Mesenchymal stem cell (in vitro differentiated cells and primary cell): ENCODE measurements at regions not wholly inside any gene's neighbourhood (a gene's known extent, or its start where the extent isn't known, plus 50 kb on each side); places are given as distances from the start of the nearest gene placed in this dataset.

Experiments used
- DNase-seq: peaks from one replicate; pipeline ENCODE4 v3.0.0-alpha.2; 2013
- H2AFZ ChIP-seq: one replicate; pipeline ENCODE4 v1.6.1; 2013; ENCODE audit warnings: low read depth, mild to moderate bottlenecking, control low read depth, inconsistent platforms, low read length, moderate library complexity
- H2AK5ac ChIP-seq: 2 replicates; pipeline ENCODE4 v1.6.1; 2013; ENCODE audit warnings: low read length, moderate library complexity, mild to moderate bottlenecking, inconsistent platforms; ENCODE audit not compliant: severe bottlenecking
- H2BK120ac ChIP-seq: one replicate; pipeline ENCODE4 v1.6.1; 2013; ENCODE audit warnings: low read depth, mild to moderate bottlenecking, inconsistent platforms, low read length, moderate library complexity
- H2BK12ac ChIP-seq, 2 experiments: one replicate each; pipeline ENCODE4 v1.6.1; 2013; ENCODE audit warnings: inconsistent platforms in 2 of 2, low read length in 2 of 2, mild to moderate bottlenecking in 2 of 2, moderate library complexity in 2 of 2, control low read depth in 1 of 2
- H2BK15ac ChIP-seq: one replicate; pipeline ENCODE4 v1.6.1; 2013; ENCODE audit warnings: mild to moderate bottlenecking, low read depth, inconsistent platforms; ENCODE audit not compliant: poor library complexity, severe bottlenecking
- H2BK5ac ChIP-seq: 2 replicates; pipeline ENCODE4 v1.6.1; 2013; ENCODE audit warnings: low read depth, mild to moderate bottlenecking, low read length, control low read depth, inconsistent platforms; ENCODE audit not compliant: poor library complexity, severe bottlenecking
- H3K14ac ChIP-seq, 2 experiments: one replicate each; pipeline ENCODE4 v1.6.1; 2013; ENCODE audit warnings: inconsistent platforms in 2 of 2, low read length in 2 of 2, control low read depth in 1 of 2, mild to moderate bottlenecking in 1 of 2, moderate library complexity in 1 of 2
- H3K18ac ChIP-seq, 2 experiments: one replicate each; pipeline ENCODE4 v1.6.1; 2013; ENCODE audit warnings: inconsistent platforms in 2 of 2, low read length in 2 of 2, control low read depth in 1 of 2, low read depth in 1 of 2, mild to moderate bottlenecking in 1 of 2
- H3K23ac ChIP-seq, 2 experiments: one replicate each; pipeline ENCODE4 v1.6.1; 2013; ENCODE audit warnings: inconsistent platforms in 2 of 2, low read length in 2 of 2, mild to moderate bottlenecking in 2 of 2, moderate library complexity in 2 of 2, control low read depth in 1 of 2
- H3K27ac ChIP-seq: 2 replicates; pipeline ENCODE4 v1.5.1; 2013; ENCODE audit warnings: mild to moderate bottlenecking, moderate library complexity, low read length, control low read depth, inconsistent platforms; ENCODE audit not compliant: poor library complexity, severe bottlenecking
- H3K27me3 ChIP-seq, 2 experiments: 2 replicates each; pipeline versions ENCODE4 v1.6.1 to v1.7.0; 2013; ENCODE audit warnings: low read length in 2 of 2, mild to moderate bottlenecking in 2 of 2, moderate library complexity in 2 of 2, control low read depth in 1 of 2, inconsistent platforms in 1 of 2; ENCODE audit not compliant: control insufficient read depth in 1 of 2, insufficient read depth in 1 of 2
- H3K36me3 ChIP-seq, 2 experiments: 2 replicates each; pipeline versions ENCODE4 v1.6.1 to v1.7.0; 2013; ENCODE audit warnings: low read length in 2 of 2, control low read depth in 1 of 2, inconsistent platforms in 1 of 2, low read depth in 1 of 2, mild to moderate bottlenecking in 1 of 2; ENCODE audit not compliant: insufficient read depth in 2 of 2, control insufficient read depth in 1 of 2
- H3K4ac ChIP-seq, 2 experiments: one replicate each; pipeline ENCODE4 v1.6.1; 2013; ENCODE audit warnings: inconsistent platforms in 2 of 2, low read length in 2 of 2, mild to moderate bottlenecking in 2 of 2, moderate library complexity in 2 of 2, control low read depth in 1 of 2, low read depth in 1 of 2
- H3K4me1 ChIP-seq: 2 replicates; pipeline ENCODE4 v1.6.1; 2013; ENCODE audit warnings: low read depth, low read length, control low read depth; ENCODE audit not compliant: control insufficient read depth, insufficient read depth
- H3K4me2 ChIP-seq: 2 replicates; pipeline ENCODE4 v1.6.1; 2013; ENCODE audit warnings: low read length, mild to moderate bottlenecking, inconsistent platforms; ENCODE audit not compliant: poor library complexity, severe bottlenecking
- H3K4me3 ChIP-seq, 2 experiments: 2 replicates each; pipeline versions ENCODE4 v1.5.1 to v1.7.0; 2013; ENCODE audit warnings: low read length in 2 of 2, mild to moderate bottlenecking in 2 of 2, control low read depth in 1 of 2, low read depth in 1 of 2; ENCODE audit not compliant: insufficient read depth in 1 of 2
- H3K79me1 ChIP-seq: replicated peaks from 2 replicates; pipeline ENCODE4 v1.6.1; 2013; ENCODE audit warnings: mild to moderate bottlenecking, control low read depth, low read length, inconsistent platforms; ENCODE audit not compliant: poor library complexity, severe bottlenecking
- H3K9ac ChIP-seq: 2 replicates; pipeline ENCODE4 v1.7.0; 2013; ENCODE audit warnings: mild to moderate bottlenecking, low read length, moderate library complexity
- H3K9me3 ChIP-seq: 2 replicates; pipeline ENCODE4 v1.7.0; 2013; ENCODE audit warnings: mild to moderate bottlenecking, low read length; ENCODE audit not compliant: control insufficient read depth
- H4K8ac ChIP-seq: one replicate; pipeline ENCODE4 v1.6.1; 2013; ENCODE audit warnings: inconsistent platforms, mild to moderate bottlenecking, low read length, moderate library complexity
- H4K91ac ChIP-seq: one replicate; pipeline ENCODE4 v1.6.1; 2013; ENCODE audit warnings: mild to moderate bottlenecking, low read length, inconsistent platforms
- WGBS: methylation state at CpG from one replicate; pipeline ENCODE4 v1.1.7; 2013; ENCODE audit warnings: mixed read lengths; 5-methylcytosine and 5-hydroxymethylcytosine counted together

DNA sequence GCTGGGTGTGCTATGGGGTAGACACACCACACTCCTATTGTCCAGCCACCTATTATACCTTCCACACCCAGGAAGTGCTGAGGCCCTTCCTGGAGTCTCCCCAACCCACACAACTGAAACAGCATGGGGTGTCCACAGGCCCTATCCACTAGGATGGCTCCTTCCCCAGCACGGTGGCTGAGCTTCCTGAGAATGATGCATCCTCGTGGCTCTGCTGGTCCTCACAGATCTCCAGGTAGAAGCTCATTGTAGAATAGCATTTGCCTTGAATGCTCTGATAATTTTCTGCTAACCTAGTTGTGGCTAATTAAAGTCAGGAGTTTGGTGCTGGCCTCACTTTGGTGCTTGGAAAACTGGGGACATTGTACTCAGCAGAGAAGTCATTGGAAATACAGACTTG is 182.6 kb downstream of the ANKRD30B start:
- Histone ChIP-seq H3K18ac (no peak overlapping the region), H2BK5ac (no peak overlapping the region), H3K23ac (no peak overlapping the region), H2AK5ac (no peak overlapping the region), H2AFZ (no peak overlapping the region), H2BK15ac (no peak overlapping the region), H3K4ac (no peak overlapping the region), H3K4me3 (no peak overlapping the region), H3K79me1 (no peaks in the 10 kb centered on the region), H3K9me3 (no peaks in the 10 kb centered on the region), H3K36me3 (no peaks in the 10 kb centered on the region), H4K91ac (no peak overlapping the region), H2BK12ac (no peak overlapping the region), H3K9ac (no peak overlapping the region), H3K4me2 (no peak overlapping the region), H4K8ac (no peak overlapping the region), H3K27me3 (peaks cover 0 to 6% of the 10 kb centered on the region in 2 experiments), H2BK120ac (no peak overlapping the region), H3K14ac (no peak overlapping the region), H3K4me1 (no peaks in the 10 kb centered on the region), H3K27ac (no peak overlapping the region)
- WGBS: 50% methylated on average over 2 of the region's 2 CpGs
- DNase-seq: no peak

DNA sequence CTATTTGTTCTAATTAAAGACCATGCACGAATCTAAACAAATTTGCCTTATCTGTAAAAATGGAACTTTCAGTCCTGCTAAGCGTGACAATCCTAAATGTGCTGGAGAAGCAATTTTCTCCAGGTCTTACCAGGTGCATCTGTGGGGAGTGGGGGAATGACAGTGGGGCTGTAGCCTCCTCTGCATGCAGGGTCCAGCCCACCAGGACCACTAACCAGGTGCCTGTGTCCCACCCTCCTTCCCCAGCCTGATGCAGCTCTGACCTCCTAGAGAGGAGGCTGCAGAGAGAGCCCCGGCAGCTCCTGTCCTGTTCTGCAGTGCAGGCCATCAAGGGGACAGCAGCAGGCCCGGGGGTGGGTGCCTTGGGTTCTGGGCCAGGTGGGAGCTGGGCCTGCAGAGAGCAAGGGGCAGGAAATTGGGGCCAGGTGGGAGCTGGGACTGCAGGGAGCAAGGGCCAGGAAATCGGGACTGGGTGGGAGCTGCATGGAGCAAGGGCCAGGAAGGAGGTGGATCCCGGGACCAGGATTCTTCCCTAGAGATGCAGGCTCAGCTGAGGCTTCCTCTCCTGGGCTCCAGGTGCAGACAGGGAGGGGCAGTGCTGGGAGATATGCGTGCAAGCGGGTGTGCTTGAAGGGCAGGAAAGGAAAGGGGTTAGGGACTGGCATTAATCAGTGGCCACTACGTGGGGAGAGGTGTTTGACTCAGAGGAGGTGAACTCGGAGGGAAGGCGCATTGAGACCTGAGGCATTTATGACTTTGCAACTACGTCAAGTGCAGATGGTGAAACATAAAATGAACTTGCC is 185.3 kb downstream of the ANKRD30B start:
- Histone ChIP-seq H3K27ac (no peak overlapping the region), H3K79me1 (no peaks in the 10 kb centered on the region), H3K36me3 (no peaks in the 10 kb centered on the region), H2BK12ac (no peak overlapping the region), H3K27me3 (peaks cover 0 to 15% of the 10 kb centered on the region in 2 experiments), H3K4me3 (no peak overlapping the region), H3K23ac (no peak overlapping the region), H3K4me2 (no peak overlapping the region), H3K18ac (no peak overlapping the region), H4K8ac (no peak overlapping the region), H2BK5ac (no peak overlapping the region), H3K9me3 (no peaks in the 10 kb centered on the region), H3K4ac (no peak overlapping the region), H2AK5ac (no peak overlapping the region), H4K91ac (no peak overlapping the region), H3K9ac (no peak overlapping the region), H2BK120ac (no peak overlapping the region), H3K14ac (no peak overlapping the region), H2AFZ (no peak overlapping the region), H3K4me1 (no peaks in the 10 kb centered on the region), H2BK15ac (no peak overlapping the region)
- no peak for DNase-seq
- 62% methylated on average over 12 of the region's 12 CpGs for WGBS

DNA sequence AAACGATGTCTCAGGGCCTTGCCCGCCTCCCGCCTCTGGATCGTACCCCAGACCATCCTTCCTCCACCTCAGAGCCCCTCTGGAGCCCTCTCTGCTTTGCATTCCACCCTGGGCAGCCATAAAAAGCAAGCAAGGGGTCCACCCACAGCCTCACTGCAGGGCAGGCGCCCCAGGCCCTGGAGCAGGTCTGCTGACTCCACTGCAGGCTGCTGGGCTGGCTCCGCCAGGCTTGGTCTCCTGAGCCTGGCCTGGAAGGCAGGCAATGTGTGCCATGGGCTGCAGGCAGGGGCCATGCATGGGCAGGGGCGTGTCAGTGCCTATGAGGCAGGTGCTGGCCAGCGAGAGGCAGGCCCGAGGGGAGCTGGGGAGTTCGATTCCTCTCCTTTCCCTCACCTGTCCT is 186.0 kb downstream of the ANKRD30B start:
- no peak overlapping the region for H3K4ac ChIP-seq
- H2AFZ ChIP-seq: no peak overlapping the region
- H3K4me1 ChIP-seq: no peaks in the 10 kb centered on the region
- 66% methylated on average over 10 of the region's 10 CpGs for WGBS
- no peak overlapping the region for H2BK15ac ChIP-seq
- no peak overlapping the region for H3K9ac ChIP-seq
- no peak overlapping the region for H3K23ac ChIP-seq
- no peak overlapping the region for H2BK120ac ChIP-seq
- no peak overlapping the region for H2BK5ac ChIP-seq
- H4K91ac ChIP-seq: no peak overlapping the region
- no peak overlapping the region for H2BK12ac ChIP-seq
- no peak overlapping the region for H3K4me3 ChIP-seq
- no peaks in the 10 kb centered on the region for H3K36me3 ChIP-seq
- no peak overlapping the region for H4K8ac ChIP-seq
- H3K79me1 ChIP-seq: no peaks in the 10 kb centered on the region
- H2AK5ac ChIP-seq: no peak overlapping the region
- H3K27ac ChIP-seq: no peak overlapping the region
- peaks cover 0 to 18% of the 10 kb centered on the region in 2 experiments for H3K27me3 ChIP-seq
- H3K4me2 ChIP-seq: no peak overlapping the region
- no peak for DNase-seq
- no peaks in the 10 kb centered on the region for H3K9me3 ChIP-seq
- H3K14ac ChIP-seq: no peak overlapping the region
- no peak overlapping the region for H3K18ac ChIP-seq

DNA sequence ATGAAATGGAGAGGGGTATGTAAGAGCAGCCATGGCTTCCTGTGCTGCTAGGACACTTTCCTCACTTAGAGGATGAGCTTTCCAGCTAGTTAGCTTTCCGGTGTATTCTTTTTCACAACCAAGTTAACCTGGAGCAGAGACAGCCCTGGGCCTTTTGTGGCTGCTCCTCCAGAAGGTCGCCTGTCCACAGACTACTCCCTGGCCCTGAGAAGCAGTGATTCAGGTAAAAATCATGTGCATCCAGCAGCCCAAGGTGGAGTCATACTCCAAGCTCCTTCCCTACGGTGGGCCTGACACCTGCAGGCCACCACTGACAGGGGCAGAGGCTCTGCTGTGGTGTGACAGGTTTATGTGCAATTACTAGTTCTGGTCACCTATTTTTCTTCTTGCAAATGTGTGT is 187.2 kb downstream of the ANKRD30B start:
- Histone ChIP-seq H3K4me2 (no peak overlapping the region), H3K79me1 (no peaks in the 10 kb centered on the region), H3K27me3 (peaks cover 0 to 18% of the 10 kb centered on the region in 2 experiments), H3K36me3 (no peaks in the 10 kb centered on the region), H3K14ac (no peak overlapping the region), H3K9me3 (no peaks in the 10 kb centered on the region), H2AFZ (no peak overlapping the region), H3K4ac (no peak overlapping the region), H2BK12ac (no peak overlapping the region), H3K18ac (no peak overlapping the region), H3K4me3 (no peak overlapping the region), H3K27ac (no peak overlapping the region), H3K9ac (no peak overlapping the region), H2BK5ac (no peak overlapping the region), H3K4me1 (no peaks in the 10 kb centered on the region), H2BK15ac (no peak overlapping the region), H2AK5ac (no peak overlapping the region), H3K23ac (no peak overlapping the region), H4K91ac (no peak overlapping the region), H4K8ac (no peak overlapping the region), H2BK120ac (no peak overlapping the region)
- 67% methylated on average over 3 of the region's 3 CpGs for WGBS
- DNase-seq: no peak
